ENCODE measurements at regions not wholly inside any gene's neighbourhood (a gene's known extent, or its start where the extent isn't known, plus 50 kb on each side); places are given as distances from the start of the nearest gene placed in this dataset.

DNA sequence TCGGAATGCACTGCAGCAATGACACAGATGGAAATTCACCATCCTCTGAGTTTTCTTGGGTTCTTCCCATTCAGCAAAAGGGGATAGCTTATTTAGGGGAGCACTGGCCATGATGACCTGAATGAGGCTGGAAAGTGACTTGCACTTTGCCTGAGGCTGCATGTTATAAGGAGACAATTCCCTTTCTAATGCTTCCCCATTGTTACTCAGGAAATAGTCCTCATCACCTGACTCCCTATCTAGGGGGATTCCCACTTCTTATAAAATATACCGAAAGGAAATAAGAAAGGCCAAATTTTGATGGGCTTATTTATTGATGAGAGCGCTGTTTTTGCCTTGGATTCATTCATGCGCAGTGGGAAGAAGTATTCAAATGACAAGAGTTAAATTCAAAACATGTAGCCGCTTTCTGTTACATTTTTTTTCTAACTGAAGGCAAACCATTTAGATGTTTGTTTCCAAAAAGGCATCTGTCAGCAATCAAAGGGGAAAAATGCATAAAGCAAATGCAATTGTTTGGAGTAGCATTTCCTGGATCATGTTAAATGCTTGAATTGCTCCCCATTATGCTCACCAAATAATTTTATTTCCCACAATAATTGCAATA, 220.3 kb upstream of the NFIA start:
- H3K27ac ChIP-seq (replicated peaks), result no peak overlapping the region
- DNase-seq (ENCODE audit: low read depth in 1 of 2, low spot score in 1 of 2), result no peak
- TF ChIP-seq SPI1 (IDR thresholded peaks at IDR 0.05; ENCODE audit: borderline replicate concordance, low read depth) (no peak), GABPA (IDR thresholded peaks at IDR 0.05; ENCODE audit: low read depth) (no peak), POLR2AphosphoS5 (IDR thresholded peaks at IDR 0.05; ENCODE audit: low read depth) (no peak)
- TF ChIP-seq, protein P1, sequence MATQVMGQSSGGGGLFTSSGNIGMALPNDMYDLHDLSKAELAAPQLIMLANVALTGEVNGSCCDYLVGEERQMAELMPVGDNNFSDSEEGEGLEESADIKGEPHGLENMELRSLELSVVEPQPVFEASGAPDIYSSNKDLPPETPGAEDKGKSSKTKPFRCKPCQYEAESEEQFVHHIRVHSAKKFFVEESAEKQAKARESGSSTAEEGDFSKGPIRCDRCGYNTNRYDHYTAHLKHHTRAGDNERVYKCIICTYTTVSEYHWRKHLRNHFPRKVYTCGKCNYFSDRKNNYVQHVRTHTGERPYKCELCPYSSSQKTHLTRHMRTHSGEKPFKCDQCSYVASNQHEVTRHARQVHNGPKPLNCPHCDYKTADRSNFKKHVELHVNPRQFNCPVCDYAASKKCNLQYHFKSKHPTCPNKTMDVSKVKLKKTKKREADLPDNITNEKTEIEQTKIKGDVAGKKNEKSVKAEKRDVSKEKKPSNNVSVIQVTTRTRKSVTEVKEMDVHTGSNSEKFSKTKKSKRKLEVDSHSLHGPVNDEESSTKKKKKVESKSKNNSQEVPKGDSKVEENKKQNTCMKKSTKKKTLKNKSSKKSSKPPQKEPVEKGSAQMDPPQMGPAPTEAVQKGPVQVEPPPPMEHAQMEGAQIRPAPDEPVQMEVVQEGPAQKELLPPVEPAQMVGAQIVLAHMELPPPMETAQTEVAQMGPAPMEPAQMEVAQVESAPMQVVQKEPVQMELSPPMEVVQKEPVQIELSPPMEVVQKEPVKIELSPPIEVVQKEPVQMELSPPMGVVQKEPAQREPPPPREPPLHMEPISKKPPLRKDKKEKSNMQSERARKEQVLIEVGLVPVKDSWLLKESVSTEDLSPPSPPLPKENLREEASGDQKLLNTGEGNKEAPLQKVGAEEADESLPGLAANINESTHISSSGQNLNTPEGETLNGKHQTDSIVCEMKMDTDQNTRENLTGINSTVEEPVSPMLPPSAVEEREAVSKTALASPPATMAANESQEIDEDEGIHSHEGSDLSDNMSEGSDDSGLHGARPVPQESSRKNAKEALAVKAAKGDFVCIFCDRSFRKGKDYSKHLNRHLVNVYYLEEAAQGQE (IDR thresholded peaks at IDR 0.05; ENCODE audit: insufficient replicate concordance, low read depth), result no peak
- TF ChIP-seq, protein P2, sequence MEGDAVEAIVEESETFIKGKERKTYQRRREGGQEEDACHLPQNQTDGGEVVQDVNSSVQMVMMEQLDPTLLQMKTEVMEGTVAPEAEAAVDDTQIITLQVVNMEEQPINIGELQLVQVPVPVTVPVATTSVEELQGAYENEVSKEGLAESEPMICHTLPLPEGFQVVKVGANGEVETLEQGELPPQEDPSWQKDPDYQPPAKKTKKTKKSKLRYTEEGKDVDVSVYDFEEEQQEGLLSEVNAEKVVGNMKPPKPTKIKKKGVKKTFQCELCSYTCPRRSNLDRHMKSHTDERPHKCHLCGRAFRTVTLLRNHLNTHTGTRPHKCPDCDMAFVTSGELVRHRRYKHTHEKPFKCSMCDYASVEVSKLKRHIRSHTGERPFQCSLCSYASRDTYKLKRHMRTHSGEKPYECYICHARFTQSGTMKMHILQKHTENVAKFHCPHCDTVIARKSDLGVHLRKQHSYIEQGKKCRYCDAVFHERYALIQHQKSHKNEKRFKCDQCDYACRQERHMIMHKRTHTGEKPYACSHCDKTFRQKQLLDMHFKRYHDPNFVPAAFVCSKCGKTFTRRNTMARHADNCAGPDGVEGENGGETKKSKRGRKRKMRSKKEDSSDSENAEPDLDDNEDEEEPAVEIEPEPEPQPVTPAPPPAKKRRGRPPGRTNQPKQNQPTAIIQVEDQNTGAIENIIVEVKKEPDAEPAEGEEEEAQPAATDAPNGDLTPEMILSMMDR (IDR thresholded peaks at IDR 0.05; ENCODE audit: insufficient read depth, low read length), result no peak
- H3K27me3 ChIP-seq (ENCODE audit: insufficient read depth, poor library complexity, severe bottlenecking), result no peaks in the 10 kb centered on the region
- H3K4me3 ChIP-seq (replicated peaks; ENCODE audit: insufficient read depth, low read length), result no peak overlapping the region

DNA sequence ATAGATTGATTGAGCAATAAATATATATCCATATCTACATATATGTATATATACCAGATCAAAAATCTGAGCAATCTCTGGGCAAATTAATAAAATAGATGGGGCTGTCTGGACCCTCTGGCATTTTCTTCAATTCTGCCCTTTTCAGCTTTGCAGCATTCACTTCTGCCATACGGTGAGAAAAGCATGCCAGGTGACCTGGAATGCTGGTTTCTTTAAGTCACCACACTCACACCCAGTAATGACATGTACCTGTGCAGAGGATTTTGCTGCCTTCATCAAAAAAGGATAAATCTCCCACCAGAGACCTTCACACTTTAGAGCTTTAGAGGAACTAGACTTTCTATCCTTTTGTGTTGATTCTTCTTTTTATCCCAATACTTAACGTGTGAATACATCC, 223.2 kb upstream of the NFIA start:
- Histone ChIP-seq H3K27me3 (ENCODE audit: insufficient read depth, poor library complexity, severe bottlenecking) (no peaks in the 10 kb centered on the region), H3K27ac (replicated peaks) (no peak overlapping the region)
- TF ChIP-seq, protein P1 (IDR thresholded peaks at IDR 0.05; ENCODE audit: insufficient replicate concordance, low read depth), result no peak
- TF ChIP-seq GABPA (IDR thresholded peaks at IDR 0.05; ENCODE audit: low read depth), result no peak
- no peak for TF ChIP-seq POLR2AphosphoS5 (IDR thresholded peaks at IDR 0.05; ENCODE audit: low read depth)
- TF ChIP-seq, protein P2 (IDR thresholded peaks at IDR 0.05; ENCODE audit: insufficient read depth, low read length), result no peak
- TF ChIP-seq SPI1 (IDR thresholded peaks at IDR 0.05; ENCODE audit: borderline replicate concordance, low read depth), result no peak

DNA sequence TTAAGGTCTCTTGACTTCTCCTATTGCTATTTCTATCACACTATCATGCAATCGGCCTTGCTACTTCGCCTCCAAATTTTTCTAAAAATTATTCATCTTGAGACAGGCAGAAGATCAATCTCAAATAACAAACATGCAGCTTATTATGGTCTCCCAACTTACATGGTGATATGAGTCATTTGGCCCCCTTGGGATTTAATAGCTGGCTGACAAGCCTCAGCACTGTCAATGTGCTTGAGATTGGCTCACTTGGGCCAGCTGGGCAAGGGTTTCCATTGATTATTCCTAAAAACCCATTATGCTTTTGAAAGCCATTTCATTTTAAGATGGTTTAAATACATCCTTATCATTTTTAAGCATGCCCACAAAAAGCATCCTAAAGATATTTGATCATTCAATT, 224.5 kb upstream of the NFIA start:
- Histone ChIP-seq H3K4me3 (replicated peaks; ENCODE audit: insufficient read depth, low read length) (no peak overlapping the region), H3K27me3 (ENCODE audit: insufficient read depth, poor library complexity, severe bottlenecking) (no peaks in the 10 kb centered on the region), H3K27ac (replicated peaks) (no peak overlapping the region)
- TF ChIP-seq GABPA (IDR thresholded peaks at IDR 0.05; ENCODE audit: low read depth) (no peak), SPI1 (IDR thresholded peaks at IDR 0.05; ENCODE audit: borderline replicate concordance, low read depth) (no peak)
- TF ChIP-seq, protein P2 (IDR thresholded peaks at IDR 0.05; ENCODE audit: insufficient read depth, low read length), result no peak
- TF ChIP-seq, protein P1 (IDR thresholded peaks at IDR 0.05; ENCODE audit: insufficient replicate concordance, low read depth), result no peak
- DNase-seq (ENCODE audit: low read depth in 1 of 2, low spot score in 1 of 2), result no peak

More for the DNA sequence above, 223.2 kb upstream of the NFIA start:
- no peak overlapping the region for H3K4me3 ChIP-seq (replicated peaks; ENCODE audit: insufficient read depth, low read length)
- DNase-seq (ENCODE audit: low read depth in 1 of 2, low spot score in 1 of 2), result no peak

Data from HL-60 (cell line).